ENCODE measurements at regions not wholly inside any gene's neighbourhood (a gene's known extent, or its start where the extent isn't known, plus 50 kb on each side); places are given as distances from the start of the nearest gene placed in this dataset.

DNA sequence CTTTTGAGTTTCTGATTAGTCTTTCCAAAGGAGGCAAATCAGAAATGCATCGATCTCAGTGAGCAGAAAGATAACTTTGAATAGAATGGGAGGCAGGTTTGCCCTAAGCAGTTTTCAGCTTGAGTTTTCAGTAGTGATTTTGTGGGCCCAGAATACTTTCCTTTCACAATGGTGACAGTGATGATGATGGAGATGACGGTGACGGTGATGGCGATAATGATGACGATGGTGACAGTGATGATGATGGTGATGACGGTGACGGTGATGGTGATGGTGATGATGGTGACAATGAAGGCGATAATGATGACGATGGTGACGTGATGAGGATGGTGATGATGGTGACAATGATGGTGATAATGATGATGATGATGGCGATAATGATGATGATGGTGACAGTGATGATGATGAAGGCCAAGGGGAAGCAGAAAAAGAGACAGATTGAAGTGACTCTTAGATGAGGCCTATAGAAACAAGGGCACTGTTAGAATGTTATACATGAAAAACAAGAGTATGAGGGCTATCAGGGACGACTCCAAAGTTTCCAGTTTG is 153.4 kb upstream of the B3GAT1 start:
- intact Hi-C loops (cut with DNase I; ENCODE audit: low total_unique reads): no loop called here
- WGBS, 2 donors (ENCODE audit: low coverage in 1 of 2): 70 to 76% methylated on average over 12 of the region's 12 CpGs
- no peaks in the 10 kb centered on the region for H3K4me1 ChIP-seq

DNA sequence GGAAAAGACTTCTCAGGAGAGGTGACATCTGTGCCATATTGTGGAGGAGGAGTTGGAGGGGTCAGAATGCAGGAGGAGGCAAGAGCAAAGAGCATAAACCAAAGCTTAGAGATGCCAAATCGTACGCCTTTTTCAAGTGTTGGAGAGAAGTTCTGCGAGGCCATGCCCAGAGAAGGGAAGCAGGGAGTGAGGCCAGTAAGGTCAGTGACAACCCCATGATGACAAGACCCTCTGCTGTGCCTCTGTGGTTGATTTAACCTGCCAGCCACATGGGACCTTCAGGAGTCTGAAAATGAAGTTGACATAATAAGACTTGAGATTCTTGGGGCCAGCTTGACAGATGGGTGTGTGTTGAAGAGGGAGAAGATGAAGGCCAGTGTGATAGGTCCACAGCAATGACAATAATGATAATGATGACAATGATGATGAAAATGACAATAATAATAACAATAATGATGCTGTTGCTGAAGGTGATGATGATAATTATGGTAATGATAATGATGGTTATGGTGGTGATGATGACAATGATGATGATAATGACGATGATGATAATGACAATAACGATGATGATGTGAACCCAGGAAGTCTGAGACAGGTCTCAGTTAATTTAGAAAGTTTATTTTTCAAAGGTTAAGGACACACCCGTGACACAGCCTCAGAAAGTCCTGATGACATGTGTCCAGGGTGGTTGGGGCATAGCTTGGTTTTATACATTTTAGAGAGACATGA is 152.6 kb upstream of the B3GAT1 start:
- H3K4me1 ChIP-seq: no peaks in the 10 kb centered on the region
- no peak overlapping the region for H3K27ac ChIP-seq
- TF ChIP-seq, protein P1, sequence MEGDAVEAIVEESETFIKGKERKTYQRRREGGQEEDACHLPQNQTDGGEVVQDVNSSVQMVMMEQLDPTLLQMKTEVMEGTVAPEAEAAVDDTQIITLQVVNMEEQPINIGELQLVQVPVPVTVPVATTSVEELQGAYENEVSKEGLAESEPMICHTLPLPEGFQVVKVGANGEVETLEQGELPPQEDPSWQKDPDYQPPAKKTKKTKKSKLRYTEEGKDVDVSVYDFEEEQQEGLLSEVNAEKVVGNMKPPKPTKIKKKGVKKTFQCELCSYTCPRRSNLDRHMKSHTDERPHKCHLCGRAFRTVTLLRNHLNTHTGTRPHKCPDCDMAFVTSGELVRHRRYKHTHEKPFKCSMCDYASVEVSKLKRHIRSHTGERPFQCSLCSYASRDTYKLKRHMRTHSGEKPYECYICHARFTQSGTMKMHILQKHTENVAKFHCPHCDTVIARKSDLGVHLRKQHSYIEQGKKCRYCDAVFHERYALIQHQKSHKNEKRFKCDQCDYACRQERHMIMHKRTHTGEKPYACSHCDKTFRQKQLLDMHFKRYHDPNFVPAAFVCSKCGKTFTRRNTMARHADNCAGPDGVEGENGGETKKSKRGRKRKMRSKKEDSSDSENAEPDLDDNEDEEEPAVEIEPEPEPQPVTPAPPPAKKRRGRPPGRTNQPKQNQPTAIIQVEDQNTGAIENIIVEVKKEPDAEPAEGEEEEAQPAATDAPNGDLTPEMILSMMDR (IDR thresholded peaks at IDR 0.05): no peak
- TF ChIP-seq POLR2A (IDR thresholded peaks at IDR 0.05): no peak
- TF ChIP-seq EP300 (IDR thresholded peaks at IDR 0.05; ENCODE audit: low read depth): no peak
- no peak for TF ChIP-seq POLR2AphosphoS5 (IDR thresholded peaks at IDR 0.05)
- H3K9me3 ChIP-seq: no peaks in the 10 kb centered on the region
- no peaks in the 10 kb centered on the region for H3K27me3 ChIP-seq
- in situ Hi-C loops (cut with MboI; ENCODE audit: low pct_ligation_motif_present in 1 of 4, low pct_unique_long_range_greater_than_20kb in 1 of 4, low sequenced_read_pairs in 3 of 4) (no loop called here), intact Hi-C loops (cut with DNase I; ENCODE audit: low total_unique reads) (no loop called here)
- DNase-seq: no peak
- no peaks in the 10 kb centered on the region for H3K36me3 ChIP-seq
- WGBS, 2 donors (ENCODE audit: low coverage in 1 of 2): 78 to 90% methylated on average over 6 of the region's 6 CpGs
- no peak overlapping the region for H3K4me3 ChIP-seq

More for the DNA sequence above, 153.4 kb upstream of the B3GAT1 start:
- Histone ChIP-seq H3K9me3 (no peaks in the 10 kb centered on the region), H3K27me3 (no peaks in the 10 kb centered on the region), H3K36me3 (no peaks in the 10 kb centered on the region), H3K4me3 (no peak overlapping the region), H3K27ac (no peak overlapping the region)
- TF ChIP-seq POLR2A (IDR thresholded peaks at IDR 0.05): no peak
- in situ Hi-C loops (cut with MboI; ENCODE audit: low pct_ligation_motif_present in 1 of 4, low pct_unique_long_range_greater_than_20kb in 1 of 4, low sequenced_read_pairs in 3 of 4): no loop called here
- DNase-seq: no peak

DNA sequence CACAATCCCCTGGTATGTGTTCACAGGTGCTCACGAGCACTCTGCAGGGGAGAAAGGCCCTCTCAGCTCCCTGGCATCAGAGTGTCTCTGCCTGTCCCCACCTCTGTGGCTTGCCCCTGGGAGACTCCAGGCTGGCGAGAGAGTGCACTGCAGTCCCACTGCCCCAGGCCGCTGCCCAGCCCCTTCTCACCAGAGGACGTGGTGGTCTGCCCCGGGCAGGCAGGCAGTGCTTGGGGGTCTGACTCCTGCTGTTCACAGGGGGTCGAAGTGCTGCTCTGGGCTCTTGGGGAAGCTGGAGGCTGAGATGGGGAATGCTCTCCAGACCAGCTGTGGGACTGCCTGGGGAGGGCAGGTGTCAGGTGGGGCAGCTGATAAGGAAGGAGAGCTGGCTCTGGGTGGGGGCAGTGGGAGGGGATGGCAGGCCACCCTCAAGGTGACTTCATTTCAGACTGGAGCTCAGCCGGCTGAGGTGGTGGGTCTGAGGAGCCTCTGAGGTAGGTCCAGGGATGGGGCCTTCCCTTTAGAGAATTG is 151.0 kb upstream of the B3GAT1 start:
- Histone ChIP-seq H3K4me1 (no peaks in the 10 kb centered on the region), H3K36me3 (no peaks in the 10 kb centered on the region), H3K27me3 (no peaks in the 10 kb centered on the region), H3K4me3 (no peak overlapping the region), H3K9me3 (no peaks in the 10 kb centered on the region), H3K27ac (no peak overlapping the region)
- no peak for DNase-seq
- TF ChIP-seq, protein P1 (IDR thresholded peaks at IDR 0.05): no peak
- TF ChIP-seq POLR2A (IDR thresholded peaks at IDR 0.05) (no peak), EP300 (IDR thresholded peaks at IDR 0.05; ENCODE audit: low read depth) (no peak), POLR2AphosphoS5 (IDR thresholded peaks at IDR 0.05) (no peak)
- WGBS, 2 donors (ENCODE audit: low coverage in 1 of 2): 80 to 84% methylated on average over 1 to 5 of the region's 7 CpGs
- in situ Hi-C loops (cut with MboI; ENCODE audit: low pct_ligation_motif_present in 1 of 4, low pct_unique_long_range_greater_than_20kb in 1 of 4, low sequenced_read_pairs in 3 of 4) (no loop called here), intact Hi-C loops (cut with DNase I; ENCODE audit: low total_unique reads) (no loop called here)

DNA sequence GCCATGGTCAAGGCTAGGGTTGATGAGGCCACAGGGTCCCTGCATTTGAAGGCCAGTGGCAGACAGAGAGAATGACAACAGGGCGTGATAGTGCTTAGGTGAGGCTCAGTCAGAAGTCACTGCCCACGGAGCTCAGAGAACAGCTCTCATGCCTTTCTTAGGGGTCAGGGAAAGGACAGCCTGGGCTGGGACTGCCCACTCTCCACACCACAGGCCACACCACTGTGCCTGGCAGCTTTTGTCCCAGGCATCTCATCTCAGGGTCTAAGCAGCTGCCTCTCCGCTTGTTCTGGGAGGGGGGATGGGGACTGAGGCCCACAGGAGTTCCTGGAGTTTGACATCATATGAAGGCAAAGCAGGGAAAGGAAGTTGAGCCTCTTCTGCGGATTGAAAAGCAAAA is 150.2 kb upstream of the B3GAT1 start:
- no peak for DNase-seq
- no peaks in the 10 kb centered on the region for H3K36me3 ChIP-seq
- H3K27me3 ChIP-seq: no peaks in the 10 kb centered on the region
- in situ Hi-C loops (cut with MboI; ENCODE audit: low pct_ligation_motif_present in 1 of 4, low pct_unique_long_range_greater_than_20kb in 1 of 4, low sequenced_read_pairs in 3 of 4): no loop called here
- WGBS, 2 donors (ENCODE audit: low coverage in 1 of 2): 80% methylated on average over 4 of the region's 4 CpGs; no CpG with 5 or more reads in 1 of the 2 donors
- H3K4me1 ChIP-seq: no peaks in the 10 kb centered on the region
- no peaks in the 10 kb centered on the region for H3K9me3 ChIP-seq
- H3K4me3 ChIP-seq: no peak overlapping the region
- intact Hi-C loops (cut with DNase I; ENCODE audit: low total_unique reads): no loop called here
- H3K27ac ChIP-seq: no peak overlapping the region
- TF ChIP-seq, protein P1 (IDR thresholded peaks at IDR 0.05): no peak
- TF ChIP-seq EP300 (IDR thresholded peaks at IDR 0.05; ENCODE audit: low read depth) (no peak), POLR2AphosphoS5 (IDR thresholded peaks at IDR 0.05) (no peak), POLR2A (IDR thresholded peaks at IDR 0.05) (no peak)
